ENCODE measurements at regions not wholly inside any gene's neighbourhood (a gene's known extent, or its start where the extent isn't known, plus 50 kb on each side); places are given as distances from the start of the nearest gene placed in this dataset.

- no peak for TF ChIP-seq CTCF (IDR thresholded peaks at IDR 0.05; ENCODE audit: poor library complexity)
- TF ChIP-seq EZH2 (IDR thresholded peaks at IDR 0.05; ENCODE audit: borderline replicate concordance): no peak
Observed at GRCh38 chr2:226669249-226669648, 130.4 kb downstream of the IRS1 start.

Data from hepatocyte (in vitro differentiated cells).